OCI-LY3 (cell line): ENCODE measurements at regions not wholly inside any gene's neighbourhood (a gene's known extent, or its start where the extent isn't known, plus 50 kb on each side); places are given as distances from the start of the nearest gene placed in this dataset.

ENCODE experiments used
- H2AFZ ChIP-seq: fragments of 200-600, 300-600 bp; shearing (Covaris generic); 2 replicates; pipeline ENCODE4 v1.6.0; 2014; ENCODE audit warnings: antibody characterized with exemption, low read depth, low read length
- H3K27ac ChIP-seq: fragments of 200-600, 300-600 bp; sonication (generic); 2 replicates; pipeline ENCODE4 v1.5.1; 2014; ENCODE audit warnings: mild to moderate bottlenecking, low read length, moderate library complexity, mixed read lengths
- H3K27me3 ChIP-seq: fragments of 200-600, 300-600 bp; sonication (generic); 2 replicates; pipeline ENCODE4 v1.6.1; 2014; ENCODE audit warnings: low read depth, low read length, mixed read lengths
- H3K36me3 ChIP-seq: fragments of 200-600, 300-600 bp; sonication (generic); replicated peaks from 2 replicates; pipeline ENCODE3; 2014; ENCODE audit warnings: low read depth, low read length, mixed read lengths
- H3K4me1 ChIP-seq: fragments of 300-600, 200-600 bp; sonication (generic); 2 replicates; pipeline ENCODE4 v1.6.1; 2014; ENCODE audit warnings: low read length, mixed read lengths
- H3K4me2 ChIP-seq: fragments of 200-600, 300-600 bp; sonication (generic); 2 replicates; pipeline ENCODE4 v1.6.1; 2014; ENCODE audit warnings: low read length, mixed read lengths
- H3K4me3 ChIP-seq: fragments of 300-600, 200-600 bp; sonication (generic); 2 replicates; pipeline ENCODE4 v1.5.1; 2014; ENCODE audit warnings: antibody characterized with exemption, mild to moderate bottlenecking, low read length, moderate library complexity
- H3K79me2 ChIP-seq: fragments of 300-600, 200-600 bp; shearing (Covaris generic); 2 replicates; pipeline ENCODE4 v1.6.1; 2014; ENCODE audit warnings: mild to moderate bottlenecking, low read length, mixed read lengths
- H3K9ac ChIP-seq: fragments of 300-600, 200-600 bp; shearing (Covaris generic); 2 replicates; pipeline ENCODE4 v1.6.0; 2014; ENCODE audit warnings: mild to moderate bottlenecking, low read length, moderate library complexity
- H3K9me3 ChIP-seq: fragments of 200-600, 300-600 bp; shearing (Covaris generic); 2 replicates; pipeline ENCODE4 v1.6.1; 2014; ENCODE audit warnings: low read length, mixed read lengths; ENCODE audit not compliant: insufficient read depth
- H4K20me1 ChIP-seq: fragments of 200-600, 300-600 bp; sonication (generic); 2 replicates; pipeline ENCODE4 v1.6.1; 2016; ENCODE audit warnings: low read length, mixed read lengths; ENCODE audit not compliant: insufficient read depth
- CTCF ChIP-seq: fragments of 200-600, 300-600 bp; sonication (generic); IDR thresholded peaks from 2 replicates; pipeline ENCODE4 v1.5.1; 2014; ENCODE audit warnings: antibody characterized with exemption, low read length, low read depth
- EZH2phosphoT487 ChIP-seq: fragments of 200-600 bp; shearing (Covaris generic); IDR thresholded peaks from 2 replicates; pipeline ENCODE4 v1.6.1; 2018; ENCODE audit warnings: antibody characterized with exemption, mixed run types, low read depth

- TF ChIP-seq CTCF (no peak), EZH2phosphoT487 (no peak)
- Histone ChIP-seq H3K27ac (no peak overlapping the region), H3K4me2 (no peak overlapping the region), H3K9me3 (no peaks in the 10 kb centered on the region), H3K9ac (no peak overlapping the region), H3K4me3 (no peak overlapping the region), H4K20me1 (no peaks in the 10 kb centered on the region), H3K27me3 (no peaks in the 10 kb centered on the region), H3K79me2 (no peaks in the 10 kb centered on the region), H3K36me3 (no peaks in the 10 kb centered on the region), H2AFZ (no peak overlapping the region), H3K4me1 (no peaks in the 10 kb centered on the region)
These were observed 182.6 kb upstream of the TYRP1 start for GRCh38 chr9:12510551-12510950.

GRCh38 chr9:12511726-12512125 is 181.5 kb upstream of the TYRP1 start:
- no peak overlapping the region for H2AFZ ChIP-seq
- no peaks in the 10 kb centered on the region for H3K9me3 ChIP-seq
- no peak overlapping the region for H3K27ac ChIP-seq
- no peaks in the 10 kb centered on the region for H3K27me3 ChIP-seq
- H3K4me3 ChIP-seq = no peak overlapping the region
- no peaks in the 10 kb centered on the region for H3K79me2 ChIP-seq
- H3K36me3 ChIP-seq = no peaks in the 10 kb centered on the region
- no peaks in the 10 kb centered on the region for H3K4me1 ChIP-seq
- H3K9ac ChIP-seq = no peak overlapping the region
- H4K20me1 ChIP-seq = no peaks in the 10 kb centered on the region
- TF ChIP-seq CTCF (no peak), EZH2phosphoT487 (no peak)
- H3K4me2 ChIP-seq = no peak overlapping the region

GRCh38 chr9:12516031-12516430 is 177.2 kb upstream of the TYRP1 start:
- TF ChIP-seq CTCF (no peak), EZH2phosphoT487 (no peak)
- Histone ChIP-seq H4K20me1 (no peaks in the 10 kb centered on the region), H3K79me2 (no peaks in the 10 kb centered on the region), H3K27me3 (no peaks in the 10 kb centered on the region), H3K4me1 (no peaks in the 10 kb centered on the region), H3K27ac (no peak overlapping the region), H2AFZ (no peak overlapping the region), H3K4me2 (no peak overlapping the region), H3K4me3 (no peak overlapping the region), H3K9ac (no peak overlapping the region), H3K36me3 (no peaks in the 10 kb centered on the region), H3K9me3 (no peaks in the 10 kb centered on the region)

- Histone ChIP-seq H2AFZ (no peak overlapping the region), H3K79me2 (no peaks in the 10 kb centered on the region), H4K20me1 (no peaks in the 10 kb centered on the region), H3K9me3 (no peaks in the 10 kb centered on the region), H3K4me1 (no peaks in the 10 kb centered on the region), H3K27ac (no peak overlapping the region), H3K9ac (no peak overlapping the region), H3K27me3 (no peaks in the 10 kb centered on the region), H3K4me3 (no peak overlapping the region), H3K36me3 (no peaks in the 10 kb centered on the region), H3K4me2 (no peak overlapping the region)
- TF ChIP-seq EZH2phosphoT487 = no peak
- TF ChIP-seq CTCF = no peak
These were observed 176.6 kb upstream of the TYRP1 start for GRCh38 chr9:12516573-12516972.
